ENCODE measurements at regions not wholly inside any gene's neighbourhood (a gene's known extent, or its start where the extent isn't known, plus 50 kb on each side); places are given as distances from the start of the nearest gene placed in this dataset.

GRCh38 chr7:79553811-79554555, 100.5 kb upstream of the MAGI2 start:
- H2AFZ ChIP-seq (ENCODE audit: low read length): 0 out of 2 replicates have a peak overlapping the region, but pooled peaks have one; percentile 10
- H3K4me1 ChIP-seq (ENCODE audit: insufficient read depth, low read length, poor library complexity, severe bottlenecking): no peaks in the 10 kb centered on the region
- H3K36me3 ChIP-seq (ENCODE audit: insufficient read depth, low read length): no peaks in the 10 kb centered on the region
- no peak overlapping the region for H3K4me3 ChIP-seq (ENCODE audit: low read length, poor library complexity, severe bottlenecking)
- no peaks in the 10 kb centered on the region for H3K9me2 ChIP-seq (replicated peaks; ENCODE audit: low read depth, low read length)
- no peaks in the 10 kb centered on the region for H3F3A ChIP-seq (ENCODE audit: low read depth)
- no peak overlapping the region for H3K4me2 ChIP-seq (ENCODE audit: low read depth, low read length, poor library complexity, severe bottlenecking)
- no peaks in the 10 kb centered on the region for H3K27me3 ChIP-seq (ENCODE audit: insufficient read depth, low read length, poor library complexity, severe bottlenecking)
- H3K9me3 ChIP-seq (ENCODE audit: insufficient read depth, low read depth, low read length): no peaks in the 10 kb centered on the region
- H3K9ac ChIP-seq (ENCODE audit: low read depth, low read length, poor library complexity, severe bottlenecking): no peak overlapping the region
- TF ChIP-seq, protein P1, sequence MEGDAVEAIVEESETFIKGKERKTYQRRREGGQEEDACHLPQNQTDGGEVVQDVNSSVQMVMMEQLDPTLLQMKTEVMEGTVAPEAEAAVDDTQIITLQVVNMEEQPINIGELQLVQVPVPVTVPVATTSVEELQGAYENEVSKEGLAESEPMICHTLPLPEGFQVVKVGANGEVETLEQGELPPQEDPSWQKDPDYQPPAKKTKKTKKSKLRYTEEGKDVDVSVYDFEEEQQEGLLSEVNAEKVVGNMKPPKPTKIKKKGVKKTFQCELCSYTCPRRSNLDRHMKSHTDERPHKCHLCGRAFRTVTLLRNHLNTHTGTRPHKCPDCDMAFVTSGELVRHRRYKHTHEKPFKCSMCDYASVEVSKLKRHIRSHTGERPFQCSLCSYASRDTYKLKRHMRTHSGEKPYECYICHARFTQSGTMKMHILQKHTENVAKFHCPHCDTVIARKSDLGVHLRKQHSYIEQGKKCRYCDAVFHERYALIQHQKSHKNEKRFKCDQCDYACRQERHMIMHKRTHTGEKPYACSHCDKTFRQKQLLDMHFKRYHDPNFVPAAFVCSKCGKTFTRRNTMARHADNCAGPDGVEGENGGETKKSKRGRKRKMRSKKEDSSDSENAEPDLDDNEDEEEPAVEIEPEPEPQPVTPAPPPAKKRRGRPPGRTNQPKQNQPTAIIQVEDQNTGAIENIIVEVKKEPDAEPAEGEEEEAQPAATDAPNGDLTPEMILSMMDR (conservative IDR thresholded peaks at IDR 0.05; ENCODE audit: low read length): no peak
- no peak for TF ChIP-seq EZH2phosphoT487 (IDR thresholded peaks at IDR 0.05; ENCODE audit: borderline replicate concordance)
- no peaks in the 10 kb centered on the region for H4K20me1 ChIP-seq (ENCODE audit: insufficient read depth, low read length, poor library complexity, severe bottlenecking)
- no peaks in the 10 kb centered on the region for H3K79me2 ChIP-seq (ENCODE audit: insufficient read depth, low read length)

GRCh38 chr7:79552463-79552862, 99.0 kb upstream of the MAGI2 start:
- Histone ChIP-seq H3K36me3 (ENCODE audit: insufficient read depth, low read length) (no peaks in the 10 kb centered on the region), H3K9me2 (replicated peaks; ENCODE audit: low read depth, low read length) (no peaks in the 10 kb centered on the region), H2AFZ (ENCODE audit: low read length) (no peak overlapping the region), H3K9ac (ENCODE audit: low read depth, low read length, poor library complexity, severe bottlenecking) (no peak overlapping the region), H3K4me3 (ENCODE audit: low read length, poor library complexity, severe bottlenecking) (no peak overlapping the region), H3K9me3 (ENCODE audit: insufficient read depth, low read depth, low read length) (no peaks in the 10 kb centered on the region), H3K79me2 (ENCODE audit: insufficient read depth, low read length) (no peaks in the 10 kb centered on the region), H3K4me1 (ENCODE audit: insufficient read depth, low read length, poor library complexity, severe bottlenecking) (no peaks in the 10 kb centered on the region), H3K4me2 (ENCODE audit: low read depth, low read length, poor library complexity, severe bottlenecking) (no peak overlapping the region), H4K20me1 (ENCODE audit: insufficient read depth, low read length, poor library complexity, severe bottlenecking) (no peaks in the 10 kb centered on the region), H3K27me3 (ENCODE audit: insufficient read depth, low read length, poor library complexity, severe bottlenecking) (no peaks in the 10 kb centered on the region), H3F3A (ENCODE audit: low read depth) (no peaks in the 10 kb centered on the region)
- no peak for TF ChIP-seq EZH2phosphoT487 (IDR thresholded peaks at IDR 0.05; ENCODE audit: borderline replicate concordance)
- TF ChIP-seq, protein P1 (conservative IDR thresholded peaks at IDR 0.05; ENCODE audit: low read length): no peak

DNA sequence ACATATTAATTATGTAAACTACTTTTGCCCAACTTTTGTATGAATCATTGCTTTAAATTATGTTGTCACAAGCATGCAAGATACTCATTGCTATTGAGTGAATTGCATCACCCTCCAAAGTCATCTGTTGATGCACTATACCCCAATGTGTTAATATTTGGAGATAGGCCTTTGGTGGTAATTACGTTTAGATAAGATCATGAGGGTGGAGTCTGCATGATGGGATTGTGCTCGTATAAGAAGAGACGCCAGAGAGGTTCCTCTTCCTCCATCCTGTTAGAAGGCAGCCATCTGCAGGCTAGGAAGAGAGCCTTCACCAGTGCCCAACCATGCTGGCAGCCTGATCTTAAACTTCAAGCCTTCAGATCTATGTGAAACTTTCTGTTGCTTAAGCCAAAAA, 95.3 kb upstream of the MAGI2 start:
- Histone ChIP-seq H3K79me2 (ENCODE audit: insufficient read depth, low read length) (no peaks in the 10 kb centered on the region), H4K20me1 (ENCODE audit: insufficient read depth, low read length, poor library complexity, severe bottlenecking) (no peaks in the 10 kb centered on the region), H3K9ac (ENCODE audit: low read depth, low read length, poor library complexity, severe bottlenecking) (no peak overlapping the region), H3K4me2 (ENCODE audit: low read depth, low read length, poor library complexity, severe bottlenecking) (no peak overlapping the region), H3K36me3 (ENCODE audit: insufficient read depth, low read length) (no peaks in the 10 kb centered on the region), H3K4me1 (ENCODE audit: insufficient read depth, low read length, poor library complexity, severe bottlenecking) (no peaks in the 10 kb centered on the region), H3K9me3 (ENCODE audit: insufficient read depth, low read depth, low read length) (no peaks in the 10 kb centered on the region), H2AFZ (ENCODE audit: low read length) (no peak overlapping the region), H3K9me2 (replicated peaks; ENCODE audit: low read depth, low read length) (no peaks in the 10 kb centered on the region), H3K27me3 (ENCODE audit: insufficient read depth, low read length, poor library complexity, severe bottlenecking) (no peaks in the 10 kb centered on the region), H3F3A (ENCODE audit: low read depth) (no peaks in the 10 kb centered on the region), H3K4me3 (ENCODE audit: low read length, poor library complexity, severe bottlenecking) (no peak overlapping the region)
- TF ChIP-seq, protein P1 (conservative IDR thresholded peaks at IDR 0.05; ENCODE audit: low read length): no peak
- no peak for TF ChIP-seq EZH2phosphoT487 (IDR thresholded peaks at IDR 0.05; ENCODE audit: borderline replicate concordance)
